Karpas-422 (cell line): ENCODE measurements at regions not wholly inside any gene's neighbourhood (a gene's known extent, or its start where the extent isn't known, plus 50 kb on each side); places are given as distances from the start of the nearest gene placed in this dataset.

ENCODE experiments used
- DNase-seq: peaks from one replicate; pipeline ENCODE4 v3.0.0-alpha.2; 2015
- H2AFZ ChIP-seq: fragments of 200-600 bp; sonication (generic); 2 replicates; pipeline ENCODE4 v1.6.1; 2014; ENCODE audit warnings: antibody characterized with exemption, low read length, mixed read lengths
- H3K27ac ChIP-seq: fragments of 200-600 bp; sonication (generic); 2 replicates; pipeline ENCODE4 v1.5.1; 2014; ENCODE audit warnings: mild to moderate bottlenecking, low read length, moderate library complexity
- H3K27me3 ChIP-seq: fragments of 200-600 bp; sonication (generic); 2 replicates; pipeline ENCODE4 v1.6.1; 2014; ENCODE audit warnings: low read length, mixed read lengths
- H3K36me3 ChIP-seq: fragments of 200-600 bp; sonication (generic); 2 replicates; pipeline ENCODE4 v1.6.1; 2014; ENCODE audit warnings: low read length, mixed read lengths; ENCODE audit not compliant: insufficient read depth
- H3K4me1 ChIP-seq: fragments of 200-600 bp; sonication (generic); 2 replicates; pipeline ENCODE4 v1.6.1; 2014; ENCODE audit warnings: mild to moderate bottlenecking, low read length, mixed read lengths
- H3K4me2 ChIP-seq: fragments of 200-600 bp; sonication (generic); 2 replicates; pipeline ENCODE4 v1.6.1; 2014; ENCODE audit warnings: low read length, low read depth, mild to moderate bottlenecking; ENCODE audit not compliant: poor library complexity, severe bottlenecking
- H3K4me3 ChIP-seq: fragments of 200-600 bp; sonication (generic); 2 replicates; pipeline ENCODE4 v1.5.1; 2014; ENCODE audit warnings: mild to moderate bottlenecking, antibody characterized with exemption, low read length, mixed read lengths
- H3K79me2 ChIP-seq: fragments of 200-600 bp; sonication (generic); 2 replicates; pipeline ENCODE4 v1.6.1; 2014; ENCODE audit warnings: mild to moderate bottlenecking, low read length, mixed read lengths
- H3K9ac ChIP-seq: fragments of 200-600 bp; sonication (generic); 2 replicates; pipeline ENCODE4 v1.6.0; 2014; ENCODE audit warnings: low read length
- H3K9me2 ChIP-seq: fragments of 200-600 bp; sonication (generic), shearing (Covaris generic); replicated peaks from 2 replicates; pipeline ENCODE4 v1.6.0; 2014; ENCODE audit warnings: mild to moderate bottlenecking, low read length, moderate library complexity; ENCODE audit not compliant: insufficient read depth
- H3K9me3 ChIP-seq: fragments of 300-700, 200-600 bp; sonication (generic); 2 replicates; pipeline ENCODE4 v1.6.1; 2014; ENCODE audit warnings: low read length, mixed read lengths
- H4K20me1 ChIP-seq: fragments of 200-600 bp; sonication (generic); 2 replicates; pipeline ENCODE4 v1.6.1; 2014; ENCODE audit warnings: mild to moderate bottlenecking, antibody characterized with exemption, low read length, low read depth; ENCODE audit not compliant: insufficient read depth

DNA sequence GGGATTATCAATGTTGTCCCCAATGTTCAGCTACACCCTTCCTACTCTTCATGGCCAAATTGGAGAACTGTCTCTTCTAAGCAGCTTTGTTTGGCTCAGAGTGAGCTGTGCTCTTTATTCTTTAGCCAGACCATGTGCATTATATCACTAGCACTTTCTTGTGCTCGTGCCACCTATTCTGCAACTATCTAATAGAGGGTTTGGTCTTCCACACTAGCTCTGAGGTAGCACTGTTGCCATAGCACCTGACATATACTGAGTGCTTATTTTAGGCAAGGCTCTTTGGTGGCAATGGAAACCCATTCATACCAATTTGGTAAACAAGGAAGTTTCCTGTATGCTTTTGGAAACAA, 394.3 kb upstream of the C2CD4B start:
- peaks cover 3% of the 10 kb centered on the region for H3K4me1 ChIP-seq
- no peak overlapping the region for H3K4me2 ChIP-seq
- DNase-seq, result no peak
- no peaks in the 10 kb centered on the region for H3K9me3 ChIP-seq
- no peak overlapping the region for H2AFZ ChIP-seq
- H4K20me1 ChIP-seq, result no peaks in the 10 kb centered on the region
- no peaks in the 10 kb centered on the region for H3K36me3 ChIP-seq
- no peak overlapping the region for H3K4me3 ChIP-seq
- no peaks in the 10 kb centered on the region for H3K27me3 ChIP-seq
- no peaks in the 10 kb centered on the region for H3K79me2 ChIP-seq
- H3K9ac ChIP-seq, result no peak overlapping the region
- no peaks in the 10 kb centered on the region for H3K9me2 ChIP-seq
- H3K27ac ChIP-seq, result no peak overlapping the region

DNA sequence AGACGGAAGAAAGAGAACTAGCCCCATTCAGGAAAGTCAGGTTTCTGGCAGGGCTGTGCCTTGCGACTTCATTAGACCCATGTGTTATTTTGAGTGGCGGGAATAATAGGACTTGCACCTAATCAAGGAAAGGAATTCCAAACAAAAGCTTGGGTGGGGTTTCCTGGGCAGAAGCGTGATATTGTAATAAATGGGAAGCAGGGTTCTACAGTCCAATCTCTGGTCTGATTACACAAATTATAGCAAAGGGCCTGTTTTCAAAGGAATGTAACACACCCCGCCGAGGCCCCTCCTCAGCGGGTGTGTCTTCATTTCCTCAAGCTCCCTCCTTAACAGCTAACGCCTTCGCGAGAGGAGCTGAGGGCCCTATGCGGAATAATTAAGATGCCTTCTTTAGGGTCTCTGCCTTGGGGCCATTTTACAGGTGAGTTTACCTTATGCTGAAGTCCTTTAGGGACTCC, 396.0 kb upstream of the C2CD4B start:
- H3K79me2 ChIP-seq, result no peaks in the 10 kb centered on the region
- DNase-seq, result no peak
- H3K4me3 ChIP-seq, result no peak overlapping the region
- no peaks in the 10 kb centered on the region for H4K20me1 ChIP-seq
- no peaks in the 10 kb centered on the region for H3K36me3 ChIP-seq
- no peak overlapping the region for H3K27ac ChIP-seq
- no peak overlapping the region for H3K4me2 ChIP-seq
- H3K4me1 ChIP-seq, result no peaks in the 10 kb centered on the region
- H3K9me3 ChIP-seq, result no peaks in the 10 kb centered on the region
- no peaks in the 10 kb centered on the region for H3K27me3 ChIP-seq
- H3K9me2 ChIP-seq, result no peaks in the 10 kb centered on the region
- H2AFZ ChIP-seq, result no peak overlapping the region
- H3K9ac ChIP-seq, result no peak overlapping the region

DNA sequence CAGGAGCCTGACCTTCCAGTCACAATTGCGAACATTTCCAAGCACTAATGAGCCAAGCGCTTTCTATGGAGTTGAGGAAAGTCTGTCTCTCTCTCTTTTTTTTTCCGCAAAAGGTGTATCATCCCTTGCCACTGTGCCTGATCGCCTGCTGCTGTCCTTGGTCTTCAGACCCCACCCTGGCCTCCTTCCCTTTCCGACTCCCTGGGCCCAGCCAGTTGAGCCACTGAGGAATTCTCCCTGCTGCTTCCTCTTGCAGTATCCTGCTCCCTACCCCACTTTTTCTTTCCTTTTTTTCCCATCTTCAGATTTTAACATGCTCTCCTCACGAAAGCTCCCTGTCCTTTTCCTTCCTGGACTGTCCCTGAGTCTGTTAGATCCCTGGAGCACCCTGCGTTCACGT, 396.5 kb upstream of the C2CD4B start:
- H3K36me3 ChIP-seq, result no peaks in the 10 kb centered on the region
- no peak overlapping the region for H3K27ac ChIP-seq
- H3K4me3 ChIP-seq, result no peak overlapping the region
- H3K9ac ChIP-seq, result no peak overlapping the region
- H3K9me3 ChIP-seq, result no peaks in the 10 kb centered on the region
- no peaks in the 10 kb centered on the region for H3K27me3 ChIP-seq
- no peak overlapping the region for H2AFZ ChIP-seq
- H3K4me2 ChIP-seq, result no peak overlapping the region
- no peaks in the 10 kb centered on the region for H3K79me2 ChIP-seq
- H4K20me1 ChIP-seq, result no peaks in the 10 kb centered on the region
- no peak for DNase-seq
- H3K9me2 ChIP-seq, result no peaks in the 10 kb centered on the region
- no peaks in the 10 kb centered on the region for H3K4me1 ChIP-seq

DNA sequence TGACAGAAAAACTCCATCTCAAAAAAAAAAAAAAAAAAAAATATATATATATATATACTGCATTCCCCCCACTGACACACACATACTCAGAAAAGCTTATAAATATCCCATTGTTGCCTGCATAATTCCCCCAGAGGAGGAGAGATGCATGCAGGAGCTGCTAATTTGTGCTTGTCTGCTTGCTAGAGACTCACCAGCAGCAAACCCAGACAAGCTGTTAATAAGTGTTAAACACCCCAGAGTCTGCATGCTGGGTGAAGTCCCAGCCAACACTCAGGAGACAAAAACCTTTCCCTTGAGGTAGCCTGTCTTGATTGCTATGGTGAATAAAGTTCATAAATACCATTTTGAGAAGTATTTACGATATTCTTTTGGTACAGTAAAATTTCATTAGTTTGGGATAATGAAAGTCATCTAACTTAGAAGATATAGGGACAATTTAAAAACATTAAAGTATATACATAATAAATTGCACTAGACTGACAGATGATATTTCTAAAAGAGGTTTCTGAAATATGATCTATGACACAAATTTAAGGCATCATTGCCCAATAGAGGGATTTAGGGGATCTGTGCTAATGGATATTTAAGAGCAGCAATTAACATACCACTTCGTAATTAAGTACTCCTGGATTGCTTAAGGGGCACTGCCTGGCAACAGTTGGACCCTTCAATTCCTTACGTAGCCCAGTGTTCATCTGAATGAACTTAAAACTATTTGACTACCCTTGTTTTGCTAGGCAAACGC, 400.0 kb upstream of the C2CD4B start:
- H3K27me3 ChIP-seq, result no peaks in the 10 kb centered on the region
- no peaks in the 10 kb centered on the region for H3K79me2 ChIP-seq
- H3K4me1 ChIP-seq, result no peaks in the 10 kb centered on the region
- no peak overlapping the region for H2AFZ ChIP-seq
- H3K4me2 ChIP-seq, result no peak overlapping the region
- H3K9ac ChIP-seq, result no peak overlapping the region
- H3K36me3 ChIP-seq, result no peaks in the 10 kb centered on the region
- H3K4me3 ChIP-seq, result no peak overlapping the region
- no peak for DNase-seq
- H3K27ac ChIP-seq, result no peak overlapping the region
- H3K9me2 ChIP-seq, result no peaks in the 10 kb centered on the region
- H4K20me1 ChIP-seq, result no peaks in the 10 kb centered on the region
- H3K9me3 ChIP-seq, result no peaks in the 10 kb centered on the region

DNA sequence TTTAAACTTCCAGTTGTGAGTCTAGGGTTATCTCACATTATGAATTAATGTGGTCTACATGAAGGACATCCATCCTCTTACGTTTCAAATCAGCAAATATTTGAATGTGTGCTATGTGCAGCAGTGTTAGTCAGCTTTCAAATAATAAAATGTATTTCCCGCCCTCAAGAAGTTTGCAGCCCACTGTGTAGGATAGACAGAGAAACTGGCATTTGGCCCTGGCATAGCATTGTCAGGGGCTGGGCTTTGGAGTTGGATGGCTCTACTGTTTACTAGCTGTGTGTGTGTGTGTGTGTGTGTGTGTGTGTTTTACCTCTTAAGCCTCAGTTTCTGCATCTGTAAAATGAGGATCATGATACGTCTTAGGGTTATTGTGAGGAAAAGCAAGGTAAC, 400.5 kb upstream of the C2CD4B start:
- no peak for DNase-seq
- Histone ChIP-seq H3K36me3 (no peaks in the 10 kb centered on the region), H2AFZ (no peak overlapping the region), H3K4me2 (no peak overlapping the region), H3K9ac (no peak overlapping the region), H3K9me2 (no peaks in the 10 kb centered on the region), H4K20me1 (no peaks in the 10 kb centered on the region), H3K27me3 (no peaks in the 10 kb centered on the region), H3K79me2 (no peaks in the 10 kb centered on the region), H3K27ac (no peak overlapping the region), H3K4me1 (no peaks in the 10 kb centered on the region), H3K4me3 (no peak overlapping the region), H3K9me3 (no peaks in the 10 kb centered on the region)

- Histone ChIP-seq H3K27ac (no peak overlapping the region), H3K4me1 (no peaks in the 10 kb centered on the region), H3K27me3 (no peaks in the 10 kb centered on the region), H3K4me3 (no peak overlapping the region), H3K9ac (no peak overlapping the region), H2AFZ (no peak overlapping the region), H3K9me2 (no peaks in the 10 kb centered on the region), H3K9me3 (no peaks in the 10 kb centered on the region), H3K79me2 (no peaks in the 10 kb centered on the region), H3K36me3 (no peaks in the 10 kb centered on the region), H3K4me2 (no peak overlapping the region), H4K20me1 (no peaks in the 10 kb centered on the region)
- no peak for DNase-seq
These were observed 401.2 kb upstream of the C2CD4B start for GRCh38 chr15:62566248-62566647.

GRCh38 chr15:62567501-62567900, 402.4 kb upstream of the C2CD4B start:
- Histone ChIP-seq H2AFZ (no peak overlapping the region), H3K36me3 (no peaks in the 10 kb centered on the region), H3K9me2 (no peaks in the 10 kb centered on the region), H3K4me3 (no peak overlapping the region), H3K27me3 (no peaks in the 10 kb centered on the region), H3K9me3 (no peaks in the 10 kb centered on the region), H3K4me1 (no peaks in the 10 kb centered on the region), H3K79me2 (no peaks in the 10 kb centered on the region), H3K4me2 (no peak overlapping the region), H4K20me1 (no peaks in the 10 kb centered on the region), H3K9ac (no peak overlapping the region), H3K27ac (no peak overlapping the region)
- no peak for DNase-seq

- no peak overlapping the region for H3K27ac ChIP-seq
- no peak overlapping the region for H3K4me2 ChIP-seq
- DNase-seq, result no peak
- H4K20me1 ChIP-seq, result no peaks in the 10 kb centered on the region
- H3K27me3 ChIP-seq, result no peaks in the 10 kb centered on the region
- H3K9ac ChIP-seq, result no peak overlapping the region
- no peak overlapping the region for H3K4me3 ChIP-seq
- H3K79me2 ChIP-seq, result no peaks in the 10 kb centered on the region
- no peaks in the 10 kb centered on the region for H3K9me2 ChIP-seq
- H3K4me1 ChIP-seq, result 0 out of 2 replicates have a peak, but pooled peaks cover under 1% of the 10 kb centered on the region
- no peaks in the 10 kb centered on the region for H3K9me3 ChIP-seq
- H2AFZ ChIP-seq, result no peak overlapping the region
- H3K36me3 ChIP-seq, result no peaks in the 10 kb centered on the region
These were observed 402.9 kb upstream of the C2CD4B start for GRCh38 chr15:62568004-62568403.
